Heart left ventricle (tissue), 16 donors: ENCODE measurements at regions not wholly inside any gene's neighbourhood (a gene's known extent, or its start where the extent isn't known, plus 50 kb on each side); places are given as distances from the start of the nearest gene placed in this dataset.

Experiments used
- ATAC-seq, 4 donors: fragments of 200-7000 bp; cut with Tn5 transposase; one replicate each; pipeline ENCODE4 v1.9.1; 2020 to 2022; ENCODE audit warnings: moderate library complexity in 4 of 4, mild to moderate bottlenecking in 3 of 4, moderate number of reproducible peaks in 1 of 4
- DNase-seq, 5 donors: peaks; one replicate each; pipeline ENCODE4 v3.0.0-alpha.2; 2020
- H3K27ac ChIP-seq, 12 donors: fragments of 200-600 bp; sonication (generic) in 4 of 12; one replicate each; pipeline versions ENCODE4 v1.5.0 to v1.8.0; 2016 to 2022; ENCODE audit warnings: mild to moderate bottlenecking in 2 of 12
- H3K27me3 ChIP-seq, 9 donors: fragments of 200-600 bp; sonication (generic) in 2 of 9; one replicate each; pipeline versions ENCODE4 v1.5.1 to v1.8.0; 2016 to 2022; ENCODE audit warnings: mild to moderate bottlenecking in 3 of 9
- H3K36me3 ChIP-seq, 9 donors: fragments of 200-600 bp; sonication (generic) in 2 of 9; one replicate each; pipeline versions ENCODE4 v1.5.0 to v1.8.0; 2018 to 2022; ENCODE audit warnings: mild to moderate bottlenecking in 2 of 9
- H3K4me1 ChIP-seq, 12 donors: fragments of 200-600 bp; sonication (generic) in 4 of 12; one replicate each; pipeline versions ENCODE4 v1.5.0 to v1.8.0; 2016 to 2022; ENCODE audit warnings: mild to moderate bottlenecking in 3 of 12
- H3K4me3 ChIP-seq, 12 donors: fragments of 200-600 bp; sonication (generic) in 4 of 12; one replicate each; pipeline versions ENCODE4 v1.5.0 to v1.8.0; 2017 to 2022; ENCODE audit warnings: mild to moderate bottlenecking in 9 of 12, moderate library complexity in 4 of 12
- H3K9me3 ChIP-seq, 12 donors: fragments of 200-600 bp; sonication (generic) in 4 of 12; one replicate each; pipeline versions ENCODE4 v1.5.0 to v1.8.0; 2016 to 2022; ENCODE audit warnings: mild to moderate bottlenecking in 1 of 12
- CTCF ChIP-seq, 12 donors: fragments of 200-600 bp; sonication (generic) in 4 of 12; IDR thresholded peaks; one replicate each; pipeline versions ENCODE4 v1.5.0 to v1.8.0; 2018 to 2022; ENCODE audit warnings: antibody characterized with exemption in 12 of 12, mild to moderate bottlenecking in 5 of 12
- POLR2A ChIP-seq, 2 donors: fragments of 450-650 bp; IDR thresholded peaks; one replicate each; pipeline ENCODE4 v1.6.1; 2017; ENCODE audit warnings: antibody characterized with exemption in 2 of 2, mild to moderate bottlenecking in 2 of 2, moderate library complexity in 2 of 2
- WGBS, 4 donors: extraction: QIAGEN DNeasy Blood & Tissue Kit in 2 of 4; methylation state at CpG; one replicate each; pipeline versions ENCODE4 v1.1.5 to v1.1.7; 2013 to 2018; 5-methylcytosine and 5-hydroxymethylcytosine counted together
- intact Hi-C, 10 donors: fragments of 100-400 bp; cut with DNase I; formaldehyde crosslinking; loops; one replicate each; pipeline versions ENCODE4 v1.11.1 to v1.14.2; 2022
- donor health status: ischemic (EF 13 %, LVEDD 7.1; RV severe dilation, severe dysfunction).
- donor health status: healthy with polysubstance abuse.
- donor health status: DM: no; HTN: yes; CAD: no.
- donor health status: DM: no; HTN: no; CAD: no.
- donor health status: ischemic (EF 25% LVEDD 6.9; RV normal size, moderate dysfunction).
- donor health status: ischemic (EF 25% LVEDD 5.7; RV mildly dilated, moderate dysfunction).
- donor health status: healthy.
- donor health status: DM: yes; HTN: yes; CAD: no.
- donor health status: ischemic (EF 35%, LVEDD 5.7; RV mildly dilated, moderate dysfunction).
- donor health status: nonischemic (EF 11% LVEDD 7.7; RV severe dilation, severe dysfunction).
- donor health status: DM: yes; HTN: yes; CAD: no.
- donor health status: PGD.
- donor health status: ischemic (EF 29% LVEDD 5.4; RV normal size, mild dysfunction).
- donor health status: nonischemic (EF 23%, LVEDD 6.1; RV moderate dilation, normal function).

DNA sequence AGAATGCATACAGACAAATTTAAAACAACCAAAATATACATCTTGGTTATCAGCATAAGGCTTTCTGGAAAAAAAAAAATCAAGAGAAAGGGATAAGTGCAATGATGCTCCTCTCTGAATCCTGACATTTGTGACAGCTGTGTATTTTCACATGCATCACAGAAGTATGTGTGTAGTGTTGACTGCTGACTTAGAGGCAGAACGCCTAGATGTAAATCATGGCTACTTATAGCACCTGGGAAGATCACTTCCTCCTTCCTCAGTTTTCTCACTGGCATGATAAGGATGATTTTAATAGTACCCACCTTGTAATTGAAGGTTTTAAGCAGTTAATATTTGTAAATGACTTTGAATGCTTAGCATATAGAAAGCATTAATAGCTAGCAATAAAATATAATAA lies 112.5 kb downstream of the MRPL39 start:
- Histone ChIP-seq H3K4me3 (no peak overlapping the region), H3K36me3 (no peaks in the 10 kb centered on the region), H3K27ac (no peak overlapping the region), H3K4me1 (no peaks in the 10 kb centered on the region), H3K27me3 (no peaks in the 10 kb centered on the region), H3K9me3 (peaks cover 0 to 3% (median 0%) of the 10 kb centered on the region in 12 donors)
- WGBS, 4 donors = 47 to 69% (median 61%) methylated on average over 1 of the region's 1 CpG
- TF ChIP-seq POLR2A (IDR thresholded peaks at IDR 0.05) (no peak), CTCF (IDR thresholded peaks at IDR 0.05) (no peak)
- DNase-seq = no peak
- intact Hi-C loops = no loop called here
- ATAC-seq = no peak

DNA sequence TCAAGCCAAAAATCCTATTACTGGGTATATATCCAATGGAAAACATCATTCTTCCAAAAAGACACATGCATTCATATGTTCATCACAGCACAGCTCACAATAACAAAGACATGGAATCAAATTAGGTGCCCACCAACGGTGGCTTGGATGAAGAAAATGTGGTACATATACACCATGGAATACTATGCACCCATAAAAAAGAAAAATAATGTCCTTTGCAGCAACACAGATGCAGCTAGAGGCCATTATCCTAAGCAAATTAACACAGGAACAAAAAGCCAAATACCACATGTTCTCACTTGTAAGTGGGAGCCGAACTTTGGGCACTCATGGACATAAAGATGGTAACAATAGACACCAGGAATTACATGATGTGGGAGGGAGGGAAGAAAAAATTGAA lies 113.6 kb downstream of the MRPL39 start:
- H3K27me3 ChIP-seq = no peaks in the 10 kb centered on the region
- no peak for ATAC-seq
- intact Hi-C loops = no loop called here
- no peak for TF ChIP-seq POLR2A (IDR thresholded peaks at IDR 0.05)
- TF ChIP-seq CTCF (IDR thresholded peaks at IDR 0.05) = no peak
- peaks cover 0 to 3% (median 0%) of the 10 kb centered on the region in 12 donors for H3K9me3 ChIP-seq
- no peak overlapping the region for H3K27ac ChIP-seq
- no peak overlapping the region for H3K4me3 ChIP-seq
- no peaks in the 10 kb centered on the region for H3K36me3 ChIP-seq
- H3K4me1 ChIP-seq = no peaks in the 10 kb centered on the region
- 92 to 95% (median 94%) methylated on average over 2 of the region's 2 CpGs for WGBS, 4 donors
- no peak for DNase-seq

DNA sequence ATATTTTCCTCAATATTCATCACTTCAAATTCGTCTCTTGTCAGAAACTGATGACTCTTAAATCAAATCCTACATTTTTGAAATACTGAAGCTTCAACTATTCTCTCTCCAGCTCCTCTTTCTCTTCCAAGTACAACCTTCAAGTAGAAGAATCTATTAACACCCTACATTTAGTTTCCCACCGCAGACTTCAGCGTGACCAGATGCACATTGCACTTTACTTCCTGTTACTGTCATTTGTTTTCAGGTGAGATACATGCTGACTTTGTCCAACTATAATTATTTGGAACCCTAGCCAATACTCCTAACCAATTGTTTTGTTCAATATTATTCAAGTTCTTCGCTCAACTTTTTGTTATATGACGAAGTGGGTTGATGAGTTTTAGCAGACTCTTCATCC lies 116.0 kb downstream of the MRPL39 start:
- no peak for DNase-seq
- H3K4me3 ChIP-seq = no peak overlapping the region
- H3K27ac ChIP-seq = no peak overlapping the region
- H3K27me3 ChIP-seq = no peaks in the 10 kb centered on the region
- peaks cover 0 to 12% (median 0%) of the 10 kb centered on the region in 12 donors for H3K4me1 ChIP-seq
- 85 to 88% (median 86%) methylated on average over 5 of the region's 5 CpGs for WGBS, 4 donors
- no peaks in the 10 kb centered on the region for H3K36me3 ChIP-seq
- TF ChIP-seq CTCF (IDR thresholded peaks at IDR 0.05) (no peak), POLR2A (IDR thresholded peaks at IDR 0.05) (no peak)
- peaks cover 0 to 3% (median 0%) of the 10 kb centered on the region in 12 donors for H3K9me3 ChIP-seq
- intact Hi-C loops = no loop called here
- no peak for ATAC-seq

DNA sequence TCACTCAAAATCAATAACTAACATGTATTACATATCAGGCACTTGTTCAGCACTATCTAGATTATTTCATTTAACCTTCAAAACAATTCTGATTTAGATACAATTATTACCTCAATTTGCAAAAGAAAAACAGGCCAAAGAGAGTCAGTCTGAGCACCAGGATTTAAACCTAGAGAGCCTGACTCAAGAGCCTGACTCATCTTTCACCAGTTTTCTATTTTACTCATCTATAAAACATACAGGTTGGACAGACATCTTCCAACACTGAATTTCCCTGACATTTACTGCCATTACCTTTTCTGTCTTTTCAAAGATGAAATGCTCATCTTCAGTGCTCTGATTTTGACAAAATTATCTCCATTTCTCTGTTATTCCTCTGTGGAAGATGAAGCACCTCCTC lies 116.5 kb downstream of the MRPL39 start:
- Histone ChIP-seq H3K9me3 (peaks cover 0 to 3% (median 0%) of the 10 kb centered on the region in 12 donors), H3K27me3 (no peaks in the 10 kb centered on the region), H3K4me3 (no peak overlapping the region), H3K27ac (no peak overlapping the region), H3K4me1 (peaks cover 0 to 14% (median 0%) of the 10 kb centered on the region in 12 donors), H3K36me3 (no peaks in the 10 kb centered on the region)
- TF ChIP-seq CTCF (IDR thresholded peaks at IDR 0.05) = no peak
- TF ChIP-seq POLR2A (IDR thresholded peaks at IDR 0.05) = no peak
- no peak for DNase-seq
- no peak for ATAC-seq
- intact Hi-C loops = no loop called here
